GM12892 (cell line): ENCODE measurements at regions not wholly inside any gene's neighbourhood (a gene's known extent, or its start where the extent isn't known, plus 50 kb on each side); places are given as distances from the start of the nearest gene placed in this dataset.

ENCODE experiments used
- POLR2AphosphoS5 ChIP-seq: IDR thresholded peaks from 2 replicates; pipeline ENCODE4 v1.6.1; 2011; ENCODE audit warnings: low read depth, low read length, control low read depth
- TAF1 ChIP-seq: IDR thresholded peaks from 2 replicates; pipeline ENCODE4 v1.6.1; 2011; ENCODE audit warnings: low read depth, mild to moderate bottlenecking, control low read depth, low read length, borderline replicate concordance

DNA sequence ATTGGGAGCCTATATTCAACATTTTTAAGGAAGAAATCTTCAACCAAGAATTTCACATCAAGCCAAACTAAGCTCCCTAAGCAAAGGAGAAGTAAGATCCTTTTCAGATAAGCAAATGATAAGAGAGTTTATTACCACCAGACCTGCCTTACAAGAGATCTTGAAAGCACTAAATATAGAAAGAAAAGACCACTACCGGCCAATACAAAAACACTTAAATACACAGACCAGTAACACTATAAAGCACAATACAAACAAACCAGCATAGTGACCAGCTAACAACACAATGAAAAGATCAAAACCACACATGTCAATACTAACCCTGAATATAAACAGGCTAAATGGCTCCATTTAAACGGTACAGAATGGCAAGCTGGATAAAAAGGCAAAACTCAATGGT, 165.4 kb downstream of the MRPL39 start:
- TF ChIP-seq POLR2AphosphoS5 (no peak), TAF1 (no peak)
